CD4-positive, alpha-beta T cell treated with Interleukin-4 for 1 hour (primary cell): ENCODE measurements at regions not wholly inside any gene's neighbourhood (a gene's known extent, or its start where the extent isn't known, plus 50 kb on each side); places are given as distances from the start of the nearest gene placed in this dataset.

Experiments
- DNase-seq, 2 donors: peaks; one replicate each; pipeline ENCODE4 v3.0.0-alpha.2; 2020 to 2022

DNA sequence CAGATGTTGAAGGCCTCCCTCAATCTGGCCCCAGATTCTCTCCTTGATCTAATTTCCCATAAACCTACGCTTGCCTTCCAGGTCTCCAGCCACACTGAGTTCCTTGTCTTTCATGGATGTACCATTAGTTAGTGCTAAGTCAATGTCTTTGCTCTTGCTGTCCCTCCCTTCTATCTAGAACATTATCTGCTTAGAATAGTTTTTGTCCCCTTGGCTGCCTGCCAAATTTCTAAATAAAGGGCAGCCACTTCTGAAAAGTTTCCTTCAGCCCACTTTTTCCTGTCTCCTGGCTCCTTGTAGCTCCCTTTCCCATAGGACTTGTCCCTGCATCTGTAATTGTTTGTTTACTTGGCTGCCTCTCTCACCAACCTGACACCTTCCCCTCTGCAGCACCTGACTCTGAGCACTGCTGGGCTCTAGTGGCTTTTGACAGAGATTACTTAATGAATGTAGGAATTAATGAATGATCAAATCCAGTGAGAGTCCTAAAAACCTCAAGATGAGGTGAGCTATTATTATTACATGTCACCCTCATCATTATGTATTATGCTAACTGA is 58.3 kb downstream of the CXCL12 start:
- no peak for DNase-seq

DNA sequence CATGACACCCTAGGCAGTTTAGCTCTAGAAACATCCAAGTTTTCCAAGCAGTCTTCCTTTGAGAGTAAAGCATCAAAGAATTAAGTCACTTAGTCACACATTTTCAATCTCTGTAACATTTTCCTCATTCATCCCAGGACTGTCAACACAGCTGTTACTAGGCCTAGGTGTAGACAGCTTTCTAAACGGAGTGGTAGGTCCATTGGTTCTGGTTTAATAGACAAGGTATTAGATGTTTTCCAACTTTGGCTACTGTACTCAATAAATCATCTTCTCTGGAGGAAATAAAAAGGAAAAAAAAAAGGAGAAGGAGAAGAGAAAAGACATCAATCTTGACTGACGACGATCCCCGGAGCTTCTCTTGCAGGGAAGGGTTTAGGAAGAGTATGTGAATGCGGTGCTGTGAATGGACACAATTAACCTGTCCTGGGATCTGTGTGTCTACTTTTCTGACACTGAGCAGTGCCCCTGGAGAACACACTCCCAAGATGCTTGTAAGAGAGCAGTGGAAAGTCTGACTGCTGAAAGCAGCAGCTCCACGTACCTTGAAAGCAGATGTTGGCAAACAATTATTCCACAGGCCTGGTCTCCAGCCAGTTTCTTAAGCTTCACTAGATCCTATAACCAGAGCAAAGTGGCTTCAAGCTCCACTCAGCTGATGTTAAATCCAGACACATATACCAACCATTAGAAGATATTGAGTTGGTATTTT is 59.1 kb downstream of the CXCL12 start:
- DNase-seq: no peak

DNA sequence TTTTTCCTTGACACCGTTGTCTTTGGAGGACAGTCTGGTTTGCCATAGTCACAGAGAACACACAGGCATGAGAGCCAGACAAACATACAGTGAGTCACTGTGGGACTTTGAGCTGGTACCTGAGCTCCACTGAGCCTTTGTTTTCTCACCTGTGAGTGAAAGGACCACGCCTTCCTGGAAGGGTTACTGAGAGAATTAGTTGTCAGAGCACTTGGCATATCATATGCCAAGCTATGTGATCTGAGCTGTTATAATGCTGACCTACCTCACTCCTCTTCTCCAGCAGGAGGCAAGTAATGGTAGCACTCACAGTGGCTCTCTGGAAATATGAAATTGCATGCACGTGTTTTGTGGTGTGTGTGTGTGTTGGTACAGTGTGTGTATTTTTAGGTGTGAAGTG is 59.7 kb downstream of the CXCL12 start:
- DNase-seq: no peak

DNA sequence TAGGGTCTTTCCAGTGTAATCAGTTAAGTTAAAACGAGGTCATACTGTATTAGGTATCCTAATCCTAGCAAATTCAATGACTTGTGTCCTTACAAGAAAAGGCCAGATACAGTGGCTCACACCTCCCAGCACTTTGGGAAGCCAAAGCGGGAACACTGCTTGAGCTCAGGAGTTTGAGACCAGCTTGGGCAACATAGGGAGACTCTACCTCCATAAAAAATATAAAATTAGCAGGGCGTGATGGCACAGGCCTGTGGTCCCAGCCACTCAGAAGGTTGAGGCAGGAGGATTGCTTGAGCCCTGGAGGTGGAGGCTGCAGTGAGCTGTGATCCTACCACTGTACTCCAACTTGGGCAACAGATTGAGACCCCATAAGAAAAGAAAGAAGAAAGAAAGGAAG is 61.1 kb downstream of the CXCL12 start:
- no peak for DNase-seq

DNA sequence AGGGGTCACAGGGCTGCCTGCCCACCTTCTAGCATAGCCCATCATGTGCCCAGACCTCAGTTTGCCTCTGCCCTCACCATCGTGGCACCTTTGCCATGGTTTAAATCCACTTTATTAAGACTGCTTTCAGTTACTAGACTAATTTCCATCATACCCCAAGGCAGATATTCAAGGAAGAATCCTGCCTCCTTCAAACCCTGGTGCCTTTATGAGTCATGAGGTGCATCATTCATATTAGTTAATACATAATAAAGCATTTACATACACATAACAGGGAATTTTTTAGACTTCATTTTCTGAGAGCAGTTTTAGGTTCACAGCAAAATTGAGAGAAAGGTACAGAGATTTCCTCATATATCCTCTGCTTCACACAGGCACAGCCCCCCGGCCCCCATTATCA is 62.8 kb downstream of the CXCL12 start:
- DNase-seq: no peak

DNA sequence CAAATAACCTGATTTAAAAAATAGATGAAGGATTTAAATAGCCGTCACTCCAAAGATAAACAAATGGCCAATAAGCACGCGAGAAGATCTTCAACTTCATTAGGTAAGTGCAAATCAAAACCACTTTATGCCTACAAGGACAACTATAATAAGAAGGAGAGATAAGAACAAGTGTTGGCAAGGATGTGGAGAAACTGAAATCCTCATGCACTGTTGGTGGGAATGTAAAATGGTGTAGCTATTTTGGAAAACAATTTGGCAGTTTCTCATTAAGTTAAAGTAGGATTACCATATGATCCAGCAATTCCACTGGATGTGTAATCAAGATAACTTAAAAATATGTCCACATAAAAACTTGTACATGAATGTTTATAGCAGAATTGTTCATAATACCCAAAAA is 64.1 kb downstream of the CXCL12 start:
- DNase-seq: no peak

DNA sequence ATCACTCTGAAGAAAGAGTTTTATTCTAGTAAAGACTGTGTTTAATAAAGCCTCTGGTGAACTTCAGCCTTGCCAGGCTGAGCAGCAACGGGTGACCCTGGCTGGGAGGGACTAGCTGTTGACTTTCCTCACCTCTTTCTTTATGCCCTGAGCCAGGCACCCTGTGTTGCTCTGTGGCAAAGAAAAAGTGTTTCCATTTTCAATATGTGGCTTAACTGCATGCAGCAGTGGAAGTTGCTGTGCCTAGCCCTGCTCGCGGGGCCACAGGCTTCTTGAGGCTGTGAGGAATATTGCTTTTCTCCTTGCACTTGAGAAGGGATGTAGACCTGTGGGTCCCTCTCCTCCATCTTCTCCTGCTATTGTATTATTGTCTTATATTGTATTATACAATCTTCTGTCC is 67.0 kb downstream of the CXCL12 start:
- DNase-seq: no peak

DNA sequence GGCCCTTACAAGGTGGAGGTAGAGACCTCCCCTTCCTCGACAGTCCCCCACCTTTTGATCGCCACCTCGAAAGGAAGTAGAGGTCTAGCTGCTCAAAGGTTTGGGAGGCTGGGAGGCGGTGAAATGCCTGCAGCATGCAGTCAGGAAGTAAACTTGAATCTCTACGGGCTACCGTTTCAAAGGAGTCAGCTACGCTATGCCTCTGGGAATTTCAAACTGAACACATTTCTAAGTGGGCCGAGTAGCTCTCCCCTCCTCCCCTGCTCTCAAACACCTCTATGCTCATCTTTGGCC is 68.0 kb downstream of the CXCL12 start:
- no peak for DNase-seq

DNA sequence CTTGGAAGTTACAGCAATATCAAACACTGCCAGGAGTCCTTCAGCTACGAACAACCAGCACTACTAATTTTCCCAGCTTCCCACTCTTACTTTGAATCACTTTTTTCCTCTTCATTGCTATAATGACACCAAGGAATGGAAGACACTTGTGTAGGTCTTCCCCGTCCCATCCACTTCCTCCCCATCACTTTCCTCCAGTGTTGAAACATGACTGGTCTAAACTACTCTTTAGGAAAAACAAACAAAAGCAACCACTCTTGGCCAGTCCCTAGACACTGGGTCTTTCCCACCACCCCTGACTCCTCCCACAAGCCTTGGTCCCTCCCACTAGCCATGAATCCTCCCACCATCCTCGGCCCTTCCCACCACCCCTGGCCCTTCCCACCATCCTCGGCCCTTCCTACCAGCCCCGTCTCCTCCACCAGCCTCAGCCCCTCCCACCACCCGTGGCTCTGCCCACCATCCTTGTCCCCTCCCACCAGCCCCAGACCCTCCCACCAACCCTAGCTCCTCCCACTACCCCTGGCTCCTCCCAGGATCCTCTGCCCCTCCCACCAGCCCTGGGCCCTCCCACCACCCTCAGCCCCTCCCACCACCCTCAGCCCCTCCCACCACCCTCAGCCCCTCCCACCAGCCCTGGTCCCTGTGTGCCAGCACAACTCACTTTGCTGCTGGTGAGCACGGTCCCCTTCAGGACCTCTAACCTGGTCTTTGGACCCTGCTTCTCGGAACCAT is 68.5 kb downstream of the CXCL12 start:
- peak; percentile 17 to 24 for DNase-seq

DNA sequence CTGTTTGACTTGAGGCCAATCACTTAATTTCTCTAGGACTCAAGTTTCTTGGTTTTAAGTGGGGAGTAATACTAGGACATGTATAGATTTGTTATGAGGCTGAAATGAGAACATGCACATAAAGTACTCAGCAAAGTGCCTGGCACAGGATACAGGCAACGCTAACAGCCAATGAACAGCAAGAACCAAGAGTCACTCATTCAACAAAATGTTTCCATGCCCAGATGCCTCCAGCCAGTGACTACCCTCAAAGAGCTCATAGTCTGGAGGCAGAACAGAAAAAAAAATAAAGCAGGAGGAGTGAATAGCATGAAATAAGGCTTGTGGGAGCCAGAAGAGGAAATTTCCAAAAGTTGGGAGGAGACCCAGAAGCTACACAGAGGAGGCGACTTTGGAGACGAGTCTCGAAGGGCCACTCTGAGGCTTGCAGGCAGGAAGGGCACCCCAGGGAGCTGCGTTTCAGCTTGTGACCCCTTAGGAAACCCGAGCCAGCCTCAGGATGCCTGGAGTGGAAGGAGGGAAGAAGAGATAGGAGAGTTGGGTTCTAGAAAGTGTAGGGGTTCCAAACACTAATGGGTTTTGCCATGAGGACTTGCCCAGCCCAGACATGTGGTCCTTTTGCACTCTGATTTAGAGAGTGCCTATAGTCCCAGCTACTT is 70.0 kb downstream of the CXCL12 start:
- DNase-seq: no peak

DNA sequence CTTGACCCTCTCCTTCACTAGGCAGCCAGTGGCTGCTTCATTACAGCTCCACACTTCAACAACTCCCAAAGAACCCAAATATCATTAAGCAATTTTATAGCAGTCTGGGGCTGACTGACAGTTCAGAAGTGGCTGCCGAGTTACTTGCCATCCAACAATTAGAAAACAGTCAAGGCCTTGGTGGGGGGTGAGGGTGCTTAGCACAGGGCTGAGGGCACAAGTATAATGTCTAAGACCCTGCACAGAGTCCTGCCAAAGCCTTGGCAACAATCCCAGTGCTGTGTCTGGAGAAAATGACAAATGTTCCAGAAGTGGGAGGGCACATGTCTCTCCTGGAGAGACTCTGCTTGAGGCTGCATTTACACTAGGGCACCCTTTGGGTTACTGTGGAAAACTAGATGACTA is 71.1 kb downstream of the CXCL12 start:
- DNase-seq: no peak

DNA sequence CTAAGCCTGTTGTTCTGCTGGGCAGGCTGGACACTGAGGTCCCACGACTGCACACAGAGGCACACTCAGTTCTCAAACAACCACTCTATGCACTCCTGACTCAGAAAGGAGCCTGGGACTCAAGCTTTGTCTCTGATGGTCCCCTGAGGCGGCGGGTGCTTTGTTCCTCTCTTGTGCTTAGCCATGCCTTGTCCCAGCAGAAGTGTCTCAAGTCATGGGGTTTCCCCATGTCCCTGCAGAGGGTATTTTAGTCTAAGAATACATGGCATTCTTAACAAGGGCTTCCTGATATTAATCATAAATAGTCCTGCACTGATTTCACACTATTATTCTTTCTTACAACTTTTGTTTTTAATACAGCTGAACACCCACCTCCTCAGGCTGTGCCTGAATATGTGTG is 72.5 kb downstream of the CXCL12 start:
- no peak for DNase-seq

DNA sequence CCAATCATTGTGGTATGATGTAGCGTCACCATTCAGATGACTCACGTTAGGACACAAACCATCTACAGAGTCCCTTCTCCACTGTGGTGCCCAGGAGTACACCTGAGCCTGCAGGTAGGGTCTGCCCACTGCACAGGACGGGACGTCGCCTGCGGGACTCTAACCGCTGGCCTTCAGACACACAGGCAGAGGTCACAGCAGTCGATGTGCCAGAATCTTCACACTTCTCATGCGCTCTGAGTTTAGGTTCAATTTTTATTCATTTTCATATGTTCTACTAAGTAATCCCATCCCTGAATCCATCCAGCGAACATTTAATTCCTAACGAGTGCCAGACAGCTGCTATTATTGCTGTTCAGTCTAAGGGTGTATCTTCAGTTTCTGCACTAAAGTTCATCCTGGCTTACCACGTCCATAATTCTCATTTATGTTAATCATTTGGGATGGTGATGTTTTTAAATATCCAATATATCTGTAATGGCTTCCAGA is 73.3 kb downstream of the CXCL12 start:
- DNase-seq: no peak

DNA sequence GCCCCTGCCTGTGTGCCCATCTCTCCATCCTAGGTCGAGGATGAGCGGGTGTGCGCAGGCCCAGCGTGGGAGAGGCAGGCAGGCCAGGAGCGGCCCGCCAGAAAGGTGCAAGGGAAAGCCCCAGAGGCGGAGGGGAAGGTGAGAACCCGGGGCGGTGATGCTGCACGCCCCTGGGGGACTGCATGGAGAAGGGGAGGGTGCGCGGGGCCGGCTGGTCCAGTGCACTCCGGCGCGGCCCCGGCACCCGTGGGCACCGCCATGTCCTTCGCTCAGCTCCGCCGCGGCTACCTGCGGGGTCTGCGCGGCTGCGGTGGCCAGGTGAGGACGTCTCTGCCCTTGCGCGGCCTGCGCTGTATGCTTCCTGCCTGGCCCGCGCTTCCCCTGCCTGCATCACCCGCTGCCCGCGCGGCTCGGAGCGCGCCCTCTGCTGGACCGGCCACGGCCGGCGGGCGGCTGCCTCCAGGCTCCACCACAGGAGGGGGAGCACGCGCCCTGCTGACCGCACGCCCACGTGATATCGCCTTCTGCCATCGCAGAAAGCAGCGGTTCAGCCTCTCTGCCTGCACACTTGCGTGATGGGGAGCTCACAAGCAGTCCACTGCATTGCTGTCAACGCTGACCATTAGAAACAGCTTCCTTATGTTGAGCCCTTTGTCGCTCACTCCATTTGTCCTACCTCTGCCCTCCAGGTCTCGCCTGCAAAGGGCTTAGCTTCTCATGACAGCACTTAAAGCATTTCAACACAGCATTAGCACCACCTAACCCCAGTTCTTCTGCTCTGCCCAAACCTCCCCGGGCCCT is 73.9 kb downstream of the CXCL12 start:
- DNase-seq: peak; percentile 67 to 71

DNA sequence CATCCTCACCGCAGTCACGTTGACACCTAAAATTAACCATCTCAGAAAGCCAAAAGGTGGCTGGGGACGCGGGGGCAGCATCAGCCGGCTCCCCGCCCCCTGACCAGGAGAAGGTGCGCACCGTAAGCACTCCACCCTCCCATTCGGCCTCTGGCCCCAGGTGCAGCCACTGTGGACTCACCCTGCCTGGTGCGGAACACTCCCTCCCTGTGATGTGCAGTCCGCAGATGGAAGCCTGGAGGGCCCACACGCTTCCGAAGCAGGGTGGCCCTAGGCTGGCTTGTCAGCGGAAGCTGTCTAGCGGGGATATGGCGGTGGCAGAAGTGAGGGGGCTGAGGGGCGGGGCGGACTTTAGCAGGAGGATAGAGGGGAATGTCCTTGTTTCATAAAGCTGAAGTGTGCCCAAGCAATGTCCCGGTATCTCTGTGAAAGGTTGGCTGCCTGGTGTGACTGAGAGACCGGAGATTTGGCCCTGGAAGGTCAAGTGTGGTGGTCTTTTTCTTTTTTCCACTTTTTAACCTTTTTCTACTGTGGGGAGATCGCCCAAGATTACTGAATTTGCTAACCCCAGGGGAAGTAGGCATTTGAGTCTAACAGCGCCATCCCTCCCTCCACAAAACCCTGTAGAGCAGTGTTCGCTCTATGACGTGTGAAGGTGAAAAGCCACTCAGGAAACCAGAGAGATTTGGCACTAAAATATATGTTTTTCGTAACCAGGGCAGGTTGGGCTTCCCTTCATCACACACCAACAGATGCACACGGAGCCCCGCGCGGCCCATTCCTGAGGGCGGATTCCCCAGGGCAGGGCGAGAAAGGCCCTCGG is 74.7 kb downstream of the CXCL12 start:
- DNase-seq: peak; percentile 29 to 34

DNA sequence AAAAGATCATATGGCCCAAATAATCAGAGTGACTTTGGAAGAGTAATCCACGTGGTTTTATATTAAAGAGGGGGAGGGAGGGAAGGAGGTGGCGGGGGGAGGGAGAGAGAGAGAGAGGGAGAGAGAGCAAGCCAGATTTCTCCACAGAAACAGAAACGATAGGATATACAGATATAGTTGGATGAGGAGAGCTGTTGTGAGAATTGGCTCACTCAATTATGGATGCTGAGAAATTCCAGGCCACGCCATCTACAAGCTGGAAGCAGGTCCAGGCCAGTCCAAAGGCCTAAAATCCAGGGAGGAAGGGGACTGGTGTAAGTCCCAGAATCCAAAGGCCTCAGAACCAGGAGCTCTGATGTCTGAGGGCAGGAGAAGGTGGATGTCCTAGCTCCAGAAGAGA is 75.5 kb downstream of the CXCL12 start:
- DNase-seq: no peak

DNA sequence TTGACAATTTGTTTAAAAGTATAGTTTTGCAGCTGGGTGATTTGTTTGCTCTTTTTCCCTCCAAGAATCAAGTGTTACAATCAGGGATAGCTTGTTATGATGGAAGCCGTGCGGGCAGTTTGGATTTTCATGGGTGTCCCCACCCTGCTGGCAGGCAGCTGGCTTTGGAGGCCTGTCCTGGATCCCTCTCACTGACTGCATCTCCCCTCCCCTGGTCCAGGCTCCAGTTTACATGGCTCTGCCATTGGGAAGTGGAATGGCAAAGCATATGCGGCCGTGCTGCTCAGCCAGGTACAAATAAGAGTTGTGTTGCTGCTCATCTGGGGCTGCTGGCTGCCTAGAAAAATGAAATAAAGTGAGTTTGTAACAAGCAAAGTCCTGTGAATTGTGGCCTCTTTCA is 76.0 kb downstream of the CXCL12 start:
- no peak for DNase-seq

DNA sequence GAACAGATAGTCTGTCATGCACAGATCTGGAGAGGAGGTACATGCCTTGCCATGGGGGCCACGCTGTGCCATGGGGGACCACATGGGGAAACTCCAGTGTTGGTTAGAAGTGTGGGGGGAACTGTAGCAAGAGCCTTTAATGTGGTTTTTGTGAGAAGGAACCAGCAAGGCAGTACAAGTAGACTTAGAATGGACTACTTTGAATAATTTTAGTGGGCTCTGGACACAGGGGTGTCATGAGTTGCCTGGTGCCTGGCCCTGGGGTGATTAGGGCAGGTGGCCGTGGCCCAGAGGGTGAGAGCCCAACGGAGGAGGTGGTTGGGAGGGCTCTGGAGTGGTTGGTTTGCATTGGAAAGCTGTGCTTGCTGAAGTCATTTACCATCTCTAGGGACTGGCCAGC is 77.2 kb downstream of the CXCL12 start:
- no peak for DNase-seq

DNA sequence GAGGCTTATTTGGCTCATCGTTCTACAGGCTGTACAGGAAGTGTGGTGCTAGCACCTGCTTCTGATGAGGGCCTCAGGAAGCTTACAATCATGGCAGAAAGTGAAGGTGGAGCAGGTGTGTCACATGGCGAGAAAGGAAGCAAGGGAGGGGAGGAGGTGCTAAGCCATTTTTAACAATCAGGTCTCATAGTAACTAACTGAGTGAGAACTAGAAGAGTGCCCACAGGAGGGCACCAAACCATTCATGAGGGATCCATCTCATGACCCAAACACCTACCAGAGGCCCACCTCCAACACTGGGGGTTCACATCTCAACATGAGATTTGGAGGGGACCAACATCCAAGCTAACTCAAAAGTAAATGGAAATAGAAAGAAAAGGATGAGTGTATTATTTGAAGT is 78.1 kb downstream of the CXCL12 start:
- DNase-seq: no peak

DNA sequence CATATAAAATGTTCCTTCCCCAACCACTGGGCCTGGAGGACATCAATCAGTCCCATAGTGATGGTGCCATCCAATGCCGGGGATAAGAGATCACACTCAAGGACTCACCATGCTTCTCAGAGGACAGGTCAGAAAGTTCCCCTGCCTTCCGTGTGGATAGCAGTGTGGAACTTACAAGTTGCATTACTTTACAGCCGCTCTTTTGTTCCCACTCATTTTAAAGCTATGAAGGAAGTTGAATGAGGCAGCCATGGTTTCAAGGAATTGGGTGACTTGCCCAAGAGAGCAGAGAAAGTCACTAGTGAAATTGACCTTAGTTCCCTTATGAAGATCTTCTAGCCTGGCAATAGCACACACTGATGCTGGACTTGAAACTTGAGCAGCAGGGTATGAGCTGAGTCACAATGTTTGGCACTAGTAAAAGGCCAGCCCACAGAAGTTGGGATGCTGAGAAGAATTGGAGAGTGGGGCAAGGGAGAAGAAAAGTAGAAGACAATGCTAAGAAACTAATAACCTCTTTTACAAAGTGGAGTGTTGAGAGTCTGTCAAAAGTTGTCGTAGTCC is 78.7 kb downstream of the CXCL12 start:
- no peak for DNase-seq

DNA sequence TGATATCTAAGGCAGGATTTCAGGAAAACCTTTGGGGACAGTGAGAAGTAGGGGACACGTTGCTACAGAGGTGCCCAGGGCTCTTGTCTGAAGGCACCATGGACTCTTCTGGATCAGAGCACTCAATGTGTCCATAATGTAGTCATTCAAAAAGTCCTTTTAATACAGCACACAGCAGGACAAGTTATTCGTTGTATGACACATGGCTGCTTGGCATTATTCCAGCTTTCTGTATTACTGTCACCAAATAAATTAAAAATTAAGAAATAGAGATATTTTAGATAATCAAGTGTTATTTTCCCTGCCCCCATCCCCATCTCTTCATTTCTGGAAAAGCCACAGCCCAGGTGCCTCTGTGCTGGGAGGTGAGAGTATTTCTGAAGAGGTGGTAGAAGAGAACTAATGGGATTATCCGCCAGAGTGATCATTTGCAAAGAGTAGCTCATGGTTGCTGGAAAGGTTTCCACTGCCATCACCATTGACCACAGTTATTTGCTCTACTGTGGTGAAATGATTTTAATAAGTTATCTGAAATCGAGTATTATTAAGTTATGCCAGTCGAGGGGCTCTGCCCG is 83.0 kb downstream of the CXCL12 start:
- DNase-seq: no peak
